ENCODE measurements at regions not wholly inside any gene's neighbourhood (a gene's known extent, or its start where the extent isn't known, plus 50 kb on each side); places are given as distances from the start of the nearest gene placed in this dataset.

DNA sequence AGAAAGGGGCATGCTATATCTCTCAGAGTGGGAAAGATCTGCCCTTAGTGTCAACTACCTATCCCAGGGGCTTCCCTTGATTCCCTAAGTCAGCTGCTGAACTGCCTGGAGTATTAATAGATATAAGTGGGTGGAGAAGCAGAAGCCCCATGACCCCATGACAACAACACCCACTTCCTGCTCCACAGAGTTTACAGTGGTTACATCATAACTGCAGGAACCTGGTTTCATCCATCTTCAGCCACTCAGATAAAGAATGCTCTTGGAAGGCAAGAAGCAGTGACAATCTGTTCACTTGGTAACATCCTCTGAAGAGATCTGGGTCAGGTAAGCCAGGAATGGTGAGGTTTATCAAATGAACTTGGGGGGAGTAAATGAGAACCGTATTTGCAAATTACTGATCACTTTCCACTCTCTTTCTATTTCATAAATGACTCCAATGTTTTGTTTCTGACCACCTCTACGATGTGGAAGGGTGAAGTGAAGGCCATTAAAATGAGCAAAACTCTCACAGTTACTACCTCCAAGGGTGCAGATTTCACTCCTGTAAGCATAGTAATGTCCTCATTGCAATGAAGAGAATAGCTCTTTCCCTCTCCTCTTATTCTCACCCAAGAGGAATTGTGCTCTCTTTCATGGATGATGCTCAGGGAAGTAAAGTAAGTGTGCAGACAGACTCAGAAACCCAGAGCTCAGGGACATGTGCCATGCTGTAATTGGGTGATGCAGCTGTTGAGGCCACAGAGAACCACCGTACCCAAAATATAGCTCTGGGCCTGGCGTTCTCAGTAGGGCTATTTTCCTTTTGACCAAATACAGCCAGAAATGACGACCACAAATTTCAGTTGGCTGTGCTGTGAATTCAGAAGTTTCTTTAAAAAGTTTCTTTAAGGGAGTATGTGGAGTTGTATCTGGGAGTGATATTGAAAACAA lies 192.8 kb upstream of the APCDD1 start:
- TF ChIP-seq CTCF (conservative IDR thresholded peaks at IDR 0.05; ENCODE audit: low read depth, low read length) = no peak
- TF ChIP-seq POLR2A (IDR thresholded peaks at IDR 0.05; ENCODE audit: low read depth, low read length) = no peak
- TF ChIP-seq CHD1 (IDR thresholded peaks at IDR 0.05; ENCODE audit: low read depth, low read length) = no peak
- TF ChIP-seq RAD21 (IDR thresholded peaks at IDR 0.05; ENCODE audit: low read length) = no peak
- no peak for TF ChIP-seq RCOR1 (IDR thresholded peaks at IDR 0.05; ENCODE audit: insufficient replicate concordance, low read length)
- peak; percentile 26; the same call in 1 of the 2 replicates for TF ChIP-seq CEBPB (IDR thresholded peaks at IDR 0.05; ENCODE audit: low read depth, low read length)
- TF ChIP-seq, protein P1, sequence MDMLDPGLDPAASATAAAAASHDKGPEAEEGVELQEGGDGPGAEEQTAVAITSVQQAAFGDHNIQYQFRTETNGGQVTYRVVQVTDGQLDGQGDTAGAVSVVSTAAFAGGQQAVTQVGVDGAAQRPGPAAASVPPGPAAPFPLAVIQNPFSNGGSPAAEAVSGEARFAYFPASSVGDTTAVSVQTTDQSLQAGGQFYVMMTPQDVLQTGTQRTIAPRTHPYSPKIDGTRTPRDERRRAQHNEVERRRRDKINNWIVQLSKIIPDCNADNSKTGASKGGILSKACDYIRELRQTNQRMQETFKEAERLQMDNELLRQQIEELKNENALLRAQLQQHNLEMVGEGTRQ (IDR thresholded peaks at IDR 0.05; ENCODE audit: low read depth, low read length) = no peak
- no peak for TF ChIP-seq MAFK (IDR thresholded peaks at IDR 0.05; ENCODE audit: low read depth, low read length)
- no peak for TF ChIP-seq MAZ (IDR thresholded peaks at IDR 0.05; ENCODE audit: borderline replicate concordance, low read depth, low read length)
- TF ChIP-seq SMC3 (IDR thresholded peaks at IDR 0.05; ENCODE audit: low read depth, low read length) = no peak
- TF ChIP-seq BHLHE40 (IDR thresholded peaks at IDR 0.05; ENCODE audit: low read depth, low read length) = no peak

All from IMR-90 (cell line).